Erythroblast (primary cell): ENCODE measurements at regions not wholly inside any gene's neighbourhood (a gene's known extent, or its start where the extent isn't known, plus 50 kb on each side); places are given as distances from the start of the nearest gene placed in this dataset.

ENCODE experiments used
- DNase-seq, 2 experiments: peaks; one replicate each; lab custom pipeline; 2025; lab: John Stamatoyannopoulos, UW
- GATA1 ChIP-seq: IDR thresholded peaks from 2 replicates; pipeline ENCODE4 v1.6.1; 2011; ENCODE audit warnings: low read depth, mild to moderate bottlenecking, control low read depth, low read length, moderate library complexity
- POLR2A ChIP-seq: IDR thresholded peaks from 2 replicates; pipeline ENCODE4 v1.6.1; 2011; ENCODE audit warnings: mild to moderate bottlenecking, low read length

DNA sequence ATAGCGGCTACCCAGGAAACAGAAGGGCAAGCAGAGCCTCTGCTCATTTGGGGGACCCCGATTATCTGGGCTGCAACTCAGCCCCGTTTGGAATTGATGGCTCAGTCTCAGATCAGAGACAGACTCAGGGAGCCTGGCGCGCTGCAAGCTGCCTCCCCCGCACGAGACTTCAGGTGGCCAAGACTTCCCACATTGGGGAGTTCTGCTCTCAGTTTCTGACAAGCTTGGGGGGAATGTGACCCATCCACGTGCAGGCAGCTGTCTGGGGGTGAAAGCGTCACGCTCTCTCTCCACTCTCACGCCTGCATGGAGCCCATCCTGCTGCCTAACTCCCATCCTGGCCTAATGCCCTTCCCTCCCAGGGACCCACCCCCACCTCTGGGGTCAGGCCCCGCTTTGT, 157.6 kb upstream of the GSE1 start:
- TF ChIP-seq GATA1 = no peak
- no peak for TF ChIP-seq POLR2A
- DNase-seq = no peak

- TF ChIP-seq POLR2A (no peak), GATA1 (no peak)
- no peak for DNase-seq
These were observed 155.8 kb upstream of the GSE1 start for GRCh38 chr16:85457366-85457765.

DNA sequence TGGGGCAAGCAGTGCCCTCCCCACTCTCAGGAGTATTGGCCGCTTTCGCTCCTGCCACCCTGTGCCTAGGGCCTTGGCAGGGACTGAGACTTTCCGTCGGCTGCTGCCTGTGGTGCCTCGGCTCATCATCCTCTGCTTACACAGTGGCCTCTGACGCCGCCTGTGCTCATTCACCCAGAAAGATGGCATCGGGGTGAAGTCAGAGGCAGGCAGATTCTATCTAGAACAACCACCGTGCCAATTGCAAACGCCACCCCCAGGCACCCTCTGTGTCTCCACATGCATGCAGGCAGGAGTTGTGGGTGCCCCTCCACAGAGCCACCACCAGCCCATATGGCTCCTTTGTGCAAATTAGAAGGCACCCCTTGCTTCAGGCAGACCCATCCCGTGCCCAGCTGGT, 154.2 kb upstream of the GSE1 start:
- no peak for TF ChIP-seq POLR2A
- TF ChIP-seq GATA1 = no peak
- DNase-seq = no peak

- TF ChIP-seq GATA1 = no peak
- no peak for TF ChIP-seq POLR2A
- DNase-seq = no peak
These were observed 153.4 kb upstream of the GSE1 start for GRCh38 chr16:85459529-85460251.

- DNase-seq = no peak
- TF ChIP-seq POLR2A (no peak), GATA1 (no peak)
These were observed 152.7 kb upstream of the GSE1 start for GRCh38 chr16:85460252-85461021.

DNA sequence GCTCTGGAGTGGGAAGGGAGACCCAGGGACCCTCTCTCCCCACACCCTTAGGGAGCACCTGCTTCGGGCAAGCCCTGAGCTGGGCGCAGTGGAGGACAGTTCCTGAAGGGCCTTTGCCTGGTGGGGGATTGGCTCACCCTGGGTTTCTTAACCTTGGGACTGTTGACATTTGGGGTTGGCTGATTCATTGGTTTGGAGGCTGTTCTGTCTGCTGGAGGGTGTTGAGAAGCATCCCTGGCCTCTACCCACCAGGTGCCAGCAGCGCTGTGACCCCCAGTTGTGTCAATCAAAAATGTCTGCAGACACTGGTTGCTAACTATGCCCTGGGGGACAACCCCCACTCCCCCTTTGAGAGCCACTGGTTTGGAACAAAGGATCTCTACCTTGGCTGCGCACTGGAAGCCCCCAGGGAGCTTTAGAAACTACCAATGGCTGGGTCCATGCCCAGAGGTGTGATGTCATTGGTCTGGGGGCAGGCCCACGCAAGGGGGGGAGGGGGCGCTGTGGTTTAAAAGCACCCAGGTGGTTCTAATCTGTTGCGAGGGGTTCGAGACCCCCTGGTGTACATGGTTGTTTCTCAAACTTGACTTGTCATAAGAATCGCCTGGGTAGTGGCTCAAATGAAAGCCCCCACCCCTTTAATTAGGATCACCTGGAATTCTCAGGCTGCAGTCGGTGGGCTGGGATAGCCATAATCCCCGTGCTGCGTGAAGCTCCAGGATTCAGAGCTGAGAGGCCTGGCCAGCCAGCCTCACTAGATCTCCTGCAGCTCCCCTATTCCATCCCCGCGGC, 151.9 kb upstream of the GSE1 start:
- TF ChIP-seq POLR2A (no peak), GATA1 (no peak)
- DNase-seq = no peak

DNA sequence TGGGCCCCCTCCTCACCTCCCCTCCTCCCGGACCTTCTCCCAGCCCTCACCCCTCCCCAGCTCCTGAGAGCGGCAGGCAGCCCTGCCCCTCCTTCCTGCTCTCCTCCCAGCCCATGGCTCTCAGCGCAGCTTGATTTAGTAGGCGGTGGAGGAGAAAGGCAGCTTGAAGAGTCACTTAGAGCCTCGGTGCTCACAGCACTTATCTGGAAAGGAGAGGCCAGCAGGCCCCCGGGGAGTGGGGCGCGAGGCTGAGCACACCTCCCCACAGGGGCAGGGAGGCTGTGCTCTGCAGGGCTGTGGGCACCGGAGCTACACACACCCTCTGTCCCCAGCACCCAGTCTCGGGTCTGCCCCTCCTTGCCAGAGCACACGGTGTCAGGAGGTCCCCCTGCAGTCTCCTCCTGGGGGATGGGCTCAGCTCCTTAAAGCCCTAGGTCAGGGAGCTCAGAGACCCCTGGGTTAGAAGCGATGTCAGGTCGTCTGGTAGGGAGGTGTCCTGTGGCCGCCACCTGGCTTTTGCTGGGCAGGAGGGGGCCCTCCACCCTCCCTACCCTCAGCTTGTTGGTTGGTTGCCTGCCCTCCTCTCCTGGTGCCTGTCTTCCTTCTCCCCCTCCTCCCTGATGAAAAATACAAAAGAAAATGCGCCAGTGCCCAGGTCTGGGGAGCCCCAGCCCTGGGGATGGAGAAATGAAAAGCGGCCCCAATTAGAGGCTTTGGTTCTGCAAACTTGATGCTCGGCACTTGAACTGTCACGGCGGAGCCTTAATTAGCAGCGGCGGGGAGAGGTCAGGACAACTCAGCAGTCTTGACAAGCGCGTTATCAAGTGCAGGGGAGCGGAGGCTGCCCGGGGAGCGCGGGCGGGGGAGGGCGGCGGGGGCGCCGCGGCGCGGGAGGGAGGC, 151.1 kb upstream of the GSE1 start:
- no peak for TF ChIP-seq POLR2A
- TF ChIP-seq GATA1 = no peak
- peak; percentile 88 to 91 for DNase-seq

DNA sequence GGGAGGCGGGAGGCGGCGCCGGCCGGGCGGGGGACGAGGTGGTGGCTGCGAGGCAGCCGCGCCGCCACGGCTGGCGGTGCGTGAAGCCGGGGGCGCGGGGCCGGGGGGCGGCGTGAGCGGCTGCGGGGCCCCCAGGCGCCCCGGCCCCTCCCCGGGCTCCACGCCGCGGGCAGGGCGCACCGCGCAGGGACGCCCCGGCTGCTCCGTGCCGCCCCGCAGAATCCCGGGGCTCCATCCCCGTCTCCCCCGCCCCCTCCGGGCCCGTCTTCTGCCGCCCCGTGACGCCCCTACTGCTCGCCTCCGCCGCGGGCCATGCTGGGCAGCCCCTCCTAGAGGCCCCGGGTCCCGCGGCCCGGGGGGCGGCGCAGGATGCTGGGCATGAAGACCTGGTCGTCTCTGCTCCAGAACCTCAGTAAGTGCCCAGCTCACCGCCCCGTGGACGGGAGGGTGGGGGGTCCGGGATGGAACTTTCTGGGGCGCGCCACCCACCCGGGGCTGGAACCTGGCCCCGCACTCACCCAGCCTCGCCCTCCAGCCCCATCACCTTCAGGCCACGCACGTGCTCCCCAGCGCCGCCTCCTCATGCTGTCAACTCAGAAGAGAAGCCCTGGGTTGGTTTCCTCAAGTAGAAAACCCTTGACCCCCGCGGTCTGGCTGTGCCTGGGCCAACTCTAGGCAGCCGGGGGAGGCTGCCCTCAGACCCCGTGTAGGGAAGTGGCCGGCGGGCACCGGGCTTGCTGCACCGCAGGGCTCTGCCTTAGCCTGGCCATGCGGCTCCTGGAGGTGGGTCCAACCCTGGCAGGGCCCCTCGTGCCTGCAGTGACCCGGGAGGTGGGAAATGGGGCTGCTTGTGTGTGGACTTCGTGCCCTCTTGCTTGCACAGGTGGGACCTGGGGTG, 150.2 kb upstream of the GSE1 start:
- DNase-seq = peak; percentile 29 to 35
- TF ChIP-seq POLR2A (no peak), GATA1 (no peak)

GRCh38 chr16:85463672-85464382, 149.3 kb upstream of the GSE1 start:
- no peak for TF ChIP-seq POLR2A
- no peak for TF ChIP-seq GATA1
- no peak for DNase-seq

DNA sequence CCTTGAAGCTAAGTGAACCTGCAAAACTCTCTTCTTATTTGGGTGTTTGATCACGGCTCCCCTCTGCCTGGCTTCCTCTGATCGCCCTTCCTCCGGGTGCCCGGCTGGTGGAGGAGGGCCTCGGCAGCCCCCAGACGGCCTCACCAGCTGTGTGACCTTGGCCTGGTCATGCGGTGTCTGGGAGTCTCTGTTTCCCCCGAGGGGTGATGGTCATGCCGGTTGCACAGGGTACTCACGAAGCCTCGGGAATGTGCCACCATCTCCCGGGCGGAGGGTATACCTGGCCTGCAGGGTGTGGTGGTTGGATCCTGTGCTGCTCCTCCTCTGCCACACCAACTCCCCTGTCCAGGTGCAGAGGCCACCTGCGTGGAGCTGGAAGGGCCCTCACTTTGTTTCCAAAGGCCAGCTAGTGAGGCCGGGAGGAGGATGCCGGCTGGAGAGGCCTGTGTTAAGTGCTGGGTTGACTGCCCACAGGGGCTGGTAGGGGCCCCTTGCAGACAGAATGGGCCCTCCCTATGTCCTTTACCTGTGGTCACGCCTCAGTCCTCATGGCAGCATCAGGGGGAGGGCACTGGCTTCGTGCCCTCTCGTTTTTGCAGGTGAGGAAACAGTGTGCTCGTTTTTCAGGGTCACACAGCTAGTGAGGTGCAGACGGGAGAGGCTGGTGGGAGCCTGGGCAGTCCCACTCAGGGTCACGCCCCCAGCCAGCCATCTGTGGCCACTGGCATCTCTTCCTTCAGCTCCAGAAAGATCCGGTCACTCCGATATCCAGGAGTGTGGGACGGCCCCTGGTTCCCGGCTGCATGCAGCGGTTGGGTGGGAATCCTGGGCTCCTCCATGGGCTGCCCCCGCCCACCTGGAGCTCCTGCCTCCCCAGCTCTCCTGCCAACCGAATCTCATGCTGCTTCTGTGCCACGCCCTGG, 148.5 kb upstream of the GSE1 start:
- DNase-seq = no peak
- TF ChIP-seq GATA1 (no peak), POLR2A (no peak)
